Mesenchymal stem cell (in vitro differentiated cells and primary cell): ENCODE measurements at regions not wholly inside any gene's neighbourhood (a gene's known extent, or its start where the extent isn't known, plus 50 kb on each side); places are given as distances from the start of the nearest gene placed in this dataset.
"Not testable (repeated sequence)": the region's sequence is repeated elsewhere in the genome, so short reads cannot be mapped to it uniquely, and the experiment has no call there.

Experiments used
- DNase-seq: peaks from one replicate; pipeline ENCODE4 v3.0.0-alpha.2; 2013
- H2AFZ ChIP-seq: one replicate; pipeline ENCODE4 v1.6.1; 2013; ENCODE audit warnings: low read depth, mild to moderate bottlenecking, control low read depth, inconsistent platforms, low read length, moderate library complexity
- H2AK5ac ChIP-seq: 2 replicates; pipeline ENCODE4 v1.6.1; 2013; ENCODE audit warnings: low read length, moderate library complexity, mild to moderate bottlenecking, inconsistent platforms; ENCODE audit not compliant: severe bottlenecking
- H2BK120ac ChIP-seq: one replicate; pipeline ENCODE4 v1.6.1; 2013; ENCODE audit warnings: low read depth, mild to moderate bottlenecking, inconsistent platforms, low read length, moderate library complexity
- H2BK12ac ChIP-seq, 2 experiments: one replicate each; pipeline ENCODE4 v1.6.1; 2013; ENCODE audit warnings: inconsistent platforms in 2 of 2, low read length in 2 of 2, mild to moderate bottlenecking in 2 of 2, moderate library complexity in 2 of 2, control low read depth in 1 of 2
- H2BK15ac ChIP-seq: one replicate; pipeline ENCODE4 v1.6.1; 2013; ENCODE audit warnings: mild to moderate bottlenecking, low read depth, inconsistent platforms; ENCODE audit not compliant: poor library complexity, severe bottlenecking
- H2BK5ac ChIP-seq: 2 replicates; pipeline ENCODE4 v1.6.1; 2013; ENCODE audit warnings: low read depth, mild to moderate bottlenecking, low read length, control low read depth, inconsistent platforms; ENCODE audit not compliant: poor library complexity, severe bottlenecking
- H3K14ac ChIP-seq, 2 experiments: one replicate each; pipeline ENCODE4 v1.6.1; 2013; ENCODE audit warnings: inconsistent platforms in 2 of 2, low read length in 2 of 2, control low read depth in 1 of 2, mild to moderate bottlenecking in 1 of 2, moderate library complexity in 1 of 2
- H3K18ac ChIP-seq, 2 experiments: one replicate each; pipeline ENCODE4 v1.6.1; 2013; ENCODE audit warnings: inconsistent platforms in 2 of 2, low read length in 2 of 2, control low read depth in 1 of 2, low read depth in 1 of 2, mild to moderate bottlenecking in 1 of 2
- H3K23ac ChIP-seq, 2 experiments: one replicate each; pipeline ENCODE4 v1.6.1; 2013; ENCODE audit warnings: inconsistent platforms in 2 of 2, low read length in 2 of 2, mild to moderate bottlenecking in 2 of 2, moderate library complexity in 2 of 2, control low read depth in 1 of 2
- H3K27ac ChIP-seq: 2 replicates; pipeline ENCODE4 v1.5.1; 2013; ENCODE audit warnings: mild to moderate bottlenecking, moderate library complexity, low read length, control low read depth, inconsistent platforms; ENCODE audit not compliant: poor library complexity, severe bottlenecking
- H3K27me3 ChIP-seq, 2 experiments: 2 replicates each; pipeline versions ENCODE4 v1.6.1 to v1.7.0; 2013; ENCODE audit warnings: low read length in 2 of 2, mild to moderate bottlenecking in 2 of 2, moderate library complexity in 2 of 2, control low read depth in 1 of 2, inconsistent platforms in 1 of 2; ENCODE audit not compliant: control insufficient read depth in 1 of 2, insufficient read depth in 1 of 2
- H3K36me3 ChIP-seq, 2 experiments: 2 replicates each; pipeline versions ENCODE4 v1.6.1 to v1.7.0; 2013; ENCODE audit warnings: low read length in 2 of 2, control low read depth in 1 of 2, inconsistent platforms in 1 of 2, low read depth in 1 of 2, mild to moderate bottlenecking in 1 of 2; ENCODE audit not compliant: insufficient read depth in 2 of 2, control insufficient read depth in 1 of 2
- H3K4ac ChIP-seq, 2 experiments: one replicate each; pipeline ENCODE4 v1.6.1; 2013; ENCODE audit warnings: inconsistent platforms in 2 of 2, low read length in 2 of 2, mild to moderate bottlenecking in 2 of 2, moderate library complexity in 2 of 2, control low read depth in 1 of 2, low read depth in 1 of 2
- H3K4me1 ChIP-seq: 2 replicates; pipeline ENCODE4 v1.6.1; 2013; ENCODE audit warnings: low read depth, low read length, control low read depth; ENCODE audit not compliant: control insufficient read depth, insufficient read depth
- H3K4me2 ChIP-seq: 2 replicates; pipeline ENCODE4 v1.6.1; 2013; ENCODE audit warnings: low read length, mild to moderate bottlenecking, inconsistent platforms; ENCODE audit not compliant: poor library complexity, severe bottlenecking
- H3K4me3 ChIP-seq, 2 experiments: 2 replicates each; pipeline versions ENCODE4 v1.5.1 to v1.7.0; 2013; ENCODE audit warnings: low read length in 2 of 2, mild to moderate bottlenecking in 2 of 2, control low read depth in 1 of 2, low read depth in 1 of 2; ENCODE audit not compliant: insufficient read depth in 1 of 2
- H3K79me1 ChIP-seq: replicated peaks from 2 replicates; pipeline ENCODE4 v1.6.1; 2013; ENCODE audit warnings: mild to moderate bottlenecking, control low read depth, low read length, inconsistent platforms; ENCODE audit not compliant: poor library complexity, severe bottlenecking
- H3K9ac ChIP-seq: 2 replicates; pipeline ENCODE4 v1.7.0; 2013; ENCODE audit warnings: mild to moderate bottlenecking, low read length, moderate library complexity
- H3K9me3 ChIP-seq: 2 replicates; pipeline ENCODE4 v1.7.0; 2013; ENCODE audit warnings: mild to moderate bottlenecking, low read length; ENCODE audit not compliant: control insufficient read depth
- H4K8ac ChIP-seq: one replicate; pipeline ENCODE4 v1.6.1; 2013; ENCODE audit warnings: inconsistent platforms, mild to moderate bottlenecking, low read length, moderate library complexity
- H4K91ac ChIP-seq: one replicate; pipeline ENCODE4 v1.6.1; 2013; ENCODE audit warnings: mild to moderate bottlenecking, low read length, inconsistent platforms
- WGBS: methylation state at CpG from one replicate; pipeline ENCODE4 v1.1.7; 2013; ENCODE audit warnings: mixed read lengths; 5-methylcytosine and 5-hydroxymethylcytosine counted together

- Histone ChIP-seq H3K4me1 (no peaks in the 10 kb centered on the region), H3K4me2 (no peak overlapping the region), H3K9ac (peak overlapping the region; percentile 35), H3K9me3 (peaks cover 28% of the 10 kb centered on the region), H3K23ac (no peak overlapping the region), H2BK120ac (no peak overlapping the region), H3K36me3 (no peaks in the 10 kb centered on the region), H2AFZ (no peak overlapping the region), H3K27me3 (no peaks in the 10 kb centered on the region), H3K27ac (no peak overlapping the region), H3K14ac (no peak overlapping the region), H3K4ac (no peak overlapping the region), H4K91ac (no peak overlapping the region), H3K4me3 (peak overlapping the region in 1 of 2 experiments; percentile 35), H3K18ac (no peak overlapping the region), H2BK5ac (no peak overlapping the region), H2BK12ac (no peak overlapping the region), H3K79me1 (no peaks in the 10 kb centered on the region), H4K8ac (no peak overlapping the region), H2AK5ac (no peak overlapping the region), H2BK15ac (no peak overlapping the region)
- DNase-seq: no peak
- 50% methylated on average over 2 of the region's 2 CpGs for WGBS
Measured at GRCh38 chr10:111648046-111648445, 535.5 kb downstream of the GPAM start.

- H3K27me3 ChIP-seq, H2AFZ ChIP-seq, H3K36me3 ChIP-seq, H3K9ac ChIP-seq, H2BK120ac ChIP-seq, H3K23ac ChIP-seq, H2BK12ac ChIP-seq, H2BK5ac ChIP-seq, H2AK5ac ChIP-seq, H4K8ac ChIP-seq, H3K14ac ChIP-seq, H3K4me1 ChIP-seq, H3K27ac ChIP-seq, DNase-seq, H3K18ac ChIP-seq, H2BK15ac ChIP-seq, H3K4me2 ChIP-seq, H3K79me1 ChIP-seq, H3K4ac ChIP-seq, H4K91ac ChIP-seq: not testable (repeated sequence)
- Histone ChIP-seq H3K9me3 (peaks cover 28% of the 10 kb centered on the region), H3K4me3 (peak overlapping the region in 1 of 2 experiments; percentile 35)
- 52% methylated on average over 1 of the region's 1 CpG for WGBS
Measured at GRCh38 chr10:111649080-111649479, 534.5 kb downstream of the GPAM start.

GRCh38 chr10:111650088-111650487 lies 533.5 kb downstream of the GPAM start:
- WGBS: 61% methylated on average over 2 of the region's 2 CpGs
- Histone ChIP-seq H3K9me3 (peaks cover 28% of the 10 kb centered on the region), H3K23ac (no peak overlapping the region), H3K9ac (no peak overlapping the region), H2BK5ac (no peak overlapping the region), H3K4me2 (no peak overlapping the region), H3K4ac (no peak overlapping the region), H2BK12ac (no peak overlapping the region), H3K4me3 (no peak overlapping the region), H2BK15ac (no peak overlapping the region), H2BK120ac (no peak overlapping the region), H3K79me1 (no peaks in the 10 kb centered on the region), H4K8ac (no peak overlapping the region), H3K14ac (no peak overlapping the region), H2AK5ac (no peak overlapping the region), H3K27me3 (no peaks in the 10 kb centered on the region), H3K27ac (no peak overlapping the region), H3K36me3 (no peaks in the 10 kb centered on the region), H2AFZ (no peak overlapping the region), H3K4me1 (no peaks in the 10 kb centered on the region), H3K18ac (no peak overlapping the region), H4K91ac (no peak overlapping the region)
- DNase-seq: no peak

- Histone ChIP-seq H3K18ac (no peak overlapping the region), H3K27ac (no peak overlapping the region), H3K79me1 (no peaks in the 10 kb centered on the region), H2BK120ac (no peak overlapping the region), H3K14ac (no peak overlapping the region), H2BK12ac (no peak overlapping the region), H3K4me1 (no peaks in the 10 kb centered on the region), H3K36me3 (no peaks in the 10 kb centered on the region), H3K4ac (no peak overlapping the region), H4K8ac (no peak overlapping the region), H3K4me3 (no peak overlapping the region), H3K9me3 (peaks cover 7% of the 10 kb centered on the region), H3K27me3 (no peaks in the 10 kb centered on the region), H4K91ac (no peak overlapping the region), H2BK5ac (no peak overlapping the region), H3K23ac (no peak overlapping the region), H2AFZ (no peak overlapping the region), H2AK5ac (no peak overlapping the region), H3K9ac (no peak overlapping the region), H2BK15ac (no peak overlapping the region), H3K4me2 (no peak overlapping the region)
- DNase-seq: no peak
Measured at GRCh38 chr10:111656066-111656465, 527.5 kb downstream of the GPAM start.
